Neural cell (in vitro differentiated cells): ENCODE measurements at regions not wholly inside any gene's neighbourhood (a gene's known extent, or its start where the extent isn't known, plus 50 kb on each side); places are given as distances from the start of the nearest gene placed in this dataset.

Source experiments
- H2AFZ ChIP-seq: fragments of 200-600, 300-800 bp; sonication (generic), shearing (Covaris generic); 2 replicates; pipeline ENCODE4 v1.6.0; 2014; ENCODE audit warnings: low read depth, mild to moderate bottlenecking, antibody characterized with exemption, low read length, moderate library complexity
- H3F3A ChIP-seq: fragments of 200-600 bp; shearing (Covaris generic); 2 replicates; pipeline ENCODE4 v1.6.1; 2016; ENCODE audit warnings: mild to moderate bottlenecking, moderate library complexity, mixed read lengths, antibody characterized with exemption, low read length; ENCODE audit not compliant: insufficient read depth, poor library complexity, severe bottlenecking
- H3K27ac ChIP-seq: fragments of 200-600, 300-800 bp; sonication (generic), shearing (Covaris generic); 2 replicates; pipeline ENCODE4 v1.5.1; 2014; ENCODE audit warnings: mild to moderate bottlenecking, low read length, moderate library complexity
- H3K27me3 ChIP-seq: fragments of 300-800, 200-600 bp; sonication (generic), shearing (Covaris generic); 2 replicates; pipeline ENCODE4 v1.6.0; 2014; ENCODE audit warnings: mild to moderate bottlenecking, low read depth, low read length, moderate library complexity; ENCODE audit not compliant: insufficient read depth
- H3K36me3 ChIP-seq: fragments of 300-800, 200-600 bp; sonication (generic), shearing (Covaris generic); 2 replicates; pipeline ENCODE4 v1.5.1; 2014; ENCODE audit warnings: mild to moderate bottlenecking, antibody characterized with exemption, low read length, moderate library complexity; ENCODE audit not compliant: insufficient read depth
- H3K4me2 ChIP-seq: fragments of 300-800, 200-600 bp; sonication (generic), shearing (Covaris generic); 2 replicates; pipeline ENCODE4 v1.6.0; 2014; ENCODE audit warnings: mild to moderate bottlenecking, low read length
- H3K4me3 ChIP-seq: fragments of 300-800, 200-600 bp; sonication (generic), shearing (Covaris generic); 2 replicates; pipeline ENCODE4 v1.5.1; 2014; ENCODE audit warnings: mild to moderate bottlenecking, low read length, moderate library complexity
- H3K79me2 ChIP-seq: fragments of 200-600 bp; shearing (Covaris generic); replicated peaks from 2 replicates; pipeline ENCODE4 v1.6.0; 2014; ENCODE audit warnings: mild to moderate bottlenecking, low read length, moderate library complexity; ENCODE audit not compliant: insufficient read depth
- H3K9ac ChIP-seq: fragments of 300-800, 200-600 bp; sonication (generic), shearing (Covaris generic); 2 replicates; pipeline ENCODE4 v1.6.1; 2016; ENCODE audit warnings: mild to moderate bottlenecking, low read length, mixed read lengths
- H3K9me2 ChIP-seq: fragments of 200-600 bp; shearing (Covaris generic); 2 replicates; pipeline ENCODE4 v1.6.1; 2016; ENCODE audit warnings: mild to moderate bottlenecking, low read length, mixed read lengths; ENCODE audit not compliant: insufficient read depth
- H3K9me3 ChIP-seq: fragments of 200-600, 300-800 bp; sonication (generic), shearing (Covaris generic); 2 replicates; pipeline ENCODE4 v1.6.1; 2016; ENCODE audit warnings: mild to moderate bottlenecking, mixed run types, low read length, moderate library complexity, mixed read lengths
- H4K20me1 ChIP-seq: fragments of 200-600 bp; shearing (Covaris generic); 2 replicates; pipeline ENCODE4 v1.6.1; 2016; ENCODE audit warnings: mild to moderate bottlenecking, mixed run types; ENCODE audit not compliant: insufficient read depth
- EP300 ChIP-seq: fragments of 450-650 bp; conservative IDR thresholded peaks from 2 replicates; pipeline ENCODE4 v1.6.1; 2014; ENCODE audit warnings: antibody characterized with exemption, mild to moderate bottlenecking, moderate library complexity; ENCODE audit not compliant: poor library complexity, severe bottlenecking
- EZH2 ChIP-seq: fragments of 200-600, 300-800 bp; shearing (Covaris generic), sonication (generic); IDR thresholded peaks from 2 replicates; pipeline ENCODE4 v1.6.1; 2014; ENCODE audit warnings: antibody characterized with exemption, low read length, borderline replicate concordance, mild to moderate bottlenecking; ENCODE audit not compliant: insufficient read depth, poor library complexity, severe bottlenecking
- MXI1 ChIP-seq: fragments of 450-650 bp; conservative IDR thresholded peaks from 2 replicates; pipeline ENCODE4 v1.6.1; 2014; ENCODE audit warnings: antibody characterized with exemption, mild to moderate bottlenecking; ENCODE audit not compliant: poor library complexity, severe bottlenecking
- POLR2AphosphoS5 ChIP-seq: IDR thresholded peaks from 2 replicates; pipeline ENCODE4 v1.6.1; 2012
- RAD21 ChIP-seq: fragments of 450-650 bp; conservative IDR thresholded peaks from 2 replicates; pipeline ENCODE4 v1.6.1; 2014; ENCODE audit warnings: antibody characterized with exemption, mild to moderate bottlenecking, moderate library complexity
- SMC3 ChIP-seq: fragments of 450-650 bp; conservative IDR thresholded peaks from 2 replicates; pipeline ENCODE4 v1.6.1; 2014; ENCODE audit warnings: antibody characterized with exemption, mild to moderate bottlenecking, moderate library complexity; ENCODE audit not compliant: poor library complexity
- TAF1 ChIP-seq: IDR thresholded peaks from 2 replicates; pipeline ENCODE4 v1.6.1; 2012; ENCODE audit warnings: low read depth
- TF ChIP-seq, protein P1 (sequence below): IDR thresholded peaks from 2 replicates; pipeline ENCODE4 v1.6.1; 2012; ENCODE audit warnings: borderline replicate concordance
- TF ChIP-seq, protein P2 (sequence below): fragments of 450-650 bp; IDR thresholded peaks from 2 replicates; pipeline ENCODE4 v1.5.1; 2014; ENCODE audit warnings: antibody characterized with exemption, mild to moderate bottlenecking, moderate library complexity; ENCODE audit not compliant: poor library complexity, severe bottlenecking

DNA sequence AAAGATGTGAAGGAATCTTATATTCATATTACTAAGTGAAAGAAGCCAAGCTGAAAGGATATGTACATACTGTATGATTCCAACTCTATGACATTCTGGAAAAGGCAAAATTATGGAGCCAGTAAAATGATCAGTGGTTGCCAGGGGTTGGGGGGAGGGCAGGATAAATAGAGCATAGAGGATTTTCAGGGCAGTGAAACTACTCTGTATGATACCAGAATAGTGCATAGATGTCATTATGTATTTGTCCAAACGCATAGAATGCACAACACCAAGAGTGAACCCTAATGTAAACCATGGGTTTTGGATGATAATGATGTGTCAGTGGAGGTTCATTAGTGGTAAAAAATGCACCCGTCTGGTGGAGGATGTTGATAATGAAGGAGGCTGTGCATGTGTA is 71.0 kb upstream of the ZNF423 start:
- Histone ChIP-seq H3K79me2 (no peaks in the 10 kb centered on the region), H3K9ac (no peak overlapping the region), H3K9me2 (no peaks in the 10 kb centered on the region), H4K20me1 (no peaks in the 10 kb centered on the region), H3K4me3 (no peak overlapping the region), H3K4me2 (no peak overlapping the region), H2AFZ (no peak overlapping the region), H3K27ac (no peak overlapping the region), H3K36me3 (no peaks in the 10 kb centered on the region), H3F3A (no peaks in the 10 kb centered on the region), H3K9me3 (no peaks in the 10 kb centered on the region), H3K27me3 (no peaks in the 10 kb centered on the region)
- TF ChIP-seq POLR2AphosphoS5 (no peak), EP300 (no peak), TAF1 (no peak), MXI1 (no peak), RAD21 (no peak), SMC3 (no peak), EZH2 (no peak)
- TF ChIP-seq, protein P1, sequence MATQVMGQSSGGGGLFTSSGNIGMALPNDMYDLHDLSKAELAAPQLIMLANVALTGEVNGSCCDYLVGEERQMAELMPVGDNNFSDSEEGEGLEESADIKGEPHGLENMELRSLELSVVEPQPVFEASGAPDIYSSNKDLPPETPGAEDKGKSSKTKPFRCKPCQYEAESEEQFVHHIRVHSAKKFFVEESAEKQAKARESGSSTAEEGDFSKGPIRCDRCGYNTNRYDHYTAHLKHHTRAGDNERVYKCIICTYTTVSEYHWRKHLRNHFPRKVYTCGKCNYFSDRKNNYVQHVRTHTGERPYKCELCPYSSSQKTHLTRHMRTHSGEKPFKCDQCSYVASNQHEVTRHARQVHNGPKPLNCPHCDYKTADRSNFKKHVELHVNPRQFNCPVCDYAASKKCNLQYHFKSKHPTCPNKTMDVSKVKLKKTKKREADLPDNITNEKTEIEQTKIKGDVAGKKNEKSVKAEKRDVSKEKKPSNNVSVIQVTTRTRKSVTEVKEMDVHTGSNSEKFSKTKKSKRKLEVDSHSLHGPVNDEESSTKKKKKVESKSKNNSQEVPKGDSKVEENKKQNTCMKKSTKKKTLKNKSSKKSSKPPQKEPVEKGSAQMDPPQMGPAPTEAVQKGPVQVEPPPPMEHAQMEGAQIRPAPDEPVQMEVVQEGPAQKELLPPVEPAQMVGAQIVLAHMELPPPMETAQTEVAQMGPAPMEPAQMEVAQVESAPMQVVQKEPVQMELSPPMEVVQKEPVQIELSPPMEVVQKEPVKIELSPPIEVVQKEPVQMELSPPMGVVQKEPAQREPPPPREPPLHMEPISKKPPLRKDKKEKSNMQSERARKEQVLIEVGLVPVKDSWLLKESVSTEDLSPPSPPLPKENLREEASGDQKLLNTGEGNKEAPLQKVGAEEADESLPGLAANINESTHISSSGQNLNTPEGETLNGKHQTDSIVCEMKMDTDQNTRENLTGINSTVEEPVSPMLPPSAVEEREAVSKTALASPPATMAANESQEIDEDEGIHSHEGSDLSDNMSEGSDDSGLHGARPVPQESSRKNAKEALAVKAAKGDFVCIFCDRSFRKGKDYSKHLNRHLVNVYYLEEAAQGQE = no peak
- TF ChIP-seq, protein P2, sequence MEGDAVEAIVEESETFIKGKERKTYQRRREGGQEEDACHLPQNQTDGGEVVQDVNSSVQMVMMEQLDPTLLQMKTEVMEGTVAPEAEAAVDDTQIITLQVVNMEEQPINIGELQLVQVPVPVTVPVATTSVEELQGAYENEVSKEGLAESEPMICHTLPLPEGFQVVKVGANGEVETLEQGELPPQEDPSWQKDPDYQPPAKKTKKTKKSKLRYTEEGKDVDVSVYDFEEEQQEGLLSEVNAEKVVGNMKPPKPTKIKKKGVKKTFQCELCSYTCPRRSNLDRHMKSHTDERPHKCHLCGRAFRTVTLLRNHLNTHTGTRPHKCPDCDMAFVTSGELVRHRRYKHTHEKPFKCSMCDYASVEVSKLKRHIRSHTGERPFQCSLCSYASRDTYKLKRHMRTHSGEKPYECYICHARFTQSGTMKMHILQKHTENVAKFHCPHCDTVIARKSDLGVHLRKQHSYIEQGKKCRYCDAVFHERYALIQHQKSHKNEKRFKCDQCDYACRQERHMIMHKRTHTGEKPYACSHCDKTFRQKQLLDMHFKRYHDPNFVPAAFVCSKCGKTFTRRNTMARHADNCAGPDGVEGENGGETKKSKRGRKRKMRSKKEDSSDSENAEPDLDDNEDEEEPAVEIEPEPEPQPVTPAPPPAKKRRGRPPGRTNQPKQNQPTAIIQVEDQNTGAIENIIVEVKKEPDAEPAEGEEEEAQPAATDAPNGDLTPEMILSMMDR = no peak

DNA sequence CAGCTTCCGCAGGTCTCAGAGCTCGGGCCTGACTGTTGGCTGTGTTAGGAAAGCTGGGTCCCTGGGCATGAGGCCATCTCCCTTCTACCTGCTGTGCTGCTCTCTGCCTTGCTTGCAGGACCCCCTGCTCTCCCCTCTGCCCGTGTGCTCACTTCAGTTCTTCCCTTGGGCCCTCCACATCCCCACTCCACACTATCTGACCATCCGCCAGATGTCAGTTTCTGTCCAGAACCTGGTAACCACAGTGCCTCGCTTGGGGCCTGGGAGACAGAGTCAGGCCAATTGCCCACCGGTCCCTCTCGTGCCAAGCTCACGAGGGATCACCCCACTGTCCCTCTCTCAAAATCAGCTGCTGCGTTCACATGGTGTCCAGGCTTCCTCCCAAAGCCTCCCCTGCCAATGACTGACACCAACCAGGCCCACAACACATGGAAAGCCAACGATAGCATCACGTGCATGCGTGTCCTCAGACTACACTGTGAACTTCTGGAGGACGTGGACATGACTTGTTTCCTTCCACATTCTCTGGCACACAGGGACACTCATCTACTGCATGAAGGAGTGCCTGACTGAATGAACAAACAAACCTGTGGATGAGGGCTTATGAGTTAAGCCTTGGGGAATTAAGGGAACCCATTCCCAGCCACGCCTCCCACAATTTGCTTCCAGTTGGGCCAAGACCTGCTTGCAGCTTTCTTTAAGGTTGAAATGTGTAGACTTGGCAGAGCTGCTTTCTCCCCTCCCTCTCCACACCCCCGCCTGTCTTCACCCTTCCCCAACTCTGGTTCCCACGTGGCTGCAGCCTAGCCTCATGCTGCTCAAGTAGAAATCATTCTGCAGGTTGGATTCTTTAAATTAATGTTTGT is 72.5 kb upstream of the ZNF423 start:
- Histone ChIP-seq H4K20me1 (no peaks in the 10 kb centered on the region), H3K4me2 (no peak overlapping the region), H3K79me2 (no peaks in the 10 kb centered on the region), H3K9me3 (no peaks in the 10 kb centered on the region), H3K36me3 (no peaks in the 10 kb centered on the region), H3K4me3 (no peak overlapping the region), H3K27ac (no peak overlapping the region), H3F3A (no peaks in the 10 kb centered on the region), H2AFZ (no peak overlapping the region), H3K9me2 (no peaks in the 10 kb centered on the region), H3K27me3 (no peaks in the 10 kb centered on the region), H3K9ac (no peak overlapping the region)
- TF ChIP-seq, protein P1 = no peak
- TF ChIP-seq EP300 = no peak
- no peak for TF ChIP-seq POLR2AphosphoS5
- TF ChIP-seq RAD21 = no peak
